Tibial nerve (tissue), 4 donors: ENCODE measurements at regions not wholly inside any gene's neighbourhood (a gene's known extent, or its start where the extent isn't known, plus 50 kb on each side); places are given as distances from the start of the nearest gene placed in this dataset.

Source experiments
- DNase-seq, 2 donors: peaks; one replicate each; pipeline ENCODE4 v3.0.0-alpha.2; 2019; ENCODE audit warnings: low spot score in 2 of 2
- H3K27ac ChIP-seq, 4 donors: fragments of 200-600 bp; sonication (generic) in 3 of 4; one replicate each; pipeline ENCODE4 v1.5.1; 2017 to 2019; ENCODE audit warnings: mild to moderate bottlenecking in 1 of 4
- H3K27me3 ChIP-seq, 2 donors: fragments of 200-600 bp; sonication (generic) in 1 of 2; one replicate each; pipeline versions ENCODE4 v1.5.1 to v1.6.0; 2017 to 2019
- H3K36me3 ChIP-seq, 3 donors: fragments of 200-600 bp; sonication (generic); one replicate each; pipeline ENCODE4 v1.5.1; 2018 to 2019
- H3K4me1 ChIP-seq, 4 donors: fragments of 200-600 bp; sonication (generic) in 3 of 4; one replicate each; pipeline ENCODE4 v1.5.1; 2017 to 2019
- H3K4me3 ChIP-seq, 4 donors: fragments of 200-600 bp; sonication (generic) in 3 of 4; one replicate each; pipeline ENCODE4 v1.5.1; 2017 to 2019; ENCODE audit warnings: mild to moderate bottlenecking in 1 of 4, moderate library complexity in 1 of 4
- H3K9me3 ChIP-seq, 4 donors: fragments of 200-600 bp; sonication (generic) in 3 of 4; one replicate each; pipeline ENCODE4 v1.5.1; 2017 to 2019
- CTCF ChIP-seq, 5 experiments: fragments of 200-600 bp in 3 of 5; fragments of 450-650 bp in 2 of 5; sonication (generic) in 3 of 5; IDR thresholded peaks; one replicate each; pipeline ENCODE4 v1.5.1; 2016 to 2019; ENCODE audit warnings: antibody characterized with exemption in 5 of 5, mild to moderate bottlenecking in 3 of 5, moderate library complexity in 2 of 5
- EP300 ChIP-seq, 2 donors: sonication (generic); formaldehyde crosslinking; IDR thresholded peaks; one replicate each; pipeline ENCODE4 v1.6.1; 2017; ENCODE audit warnings: antibody characterized with exemption in 2 of 2, mild to moderate bottlenecking in 1 of 2
- POLR2A ChIP-seq, 2 donors: fragments of 450-650 bp; IDR thresholded peaks; one replicate each; pipeline ENCODE4 v1.6.1; 2017; ENCODE audit warnings: antibody characterized with exemption in 2 of 2, mild to moderate bottlenecking in 2 of 2, moderate library complexity in 2 of 2
- WGBS, 2 donors: methylation state at CpG; one replicate each; pipeline ENCODE4 v1.1.5; 2018; 5-methylcytosine and 5-hydroxymethylcytosine counted together

- H3K4me1 ChIP-seq, result no peaks in the 10 kb centered on the region
- 80 to 87% methylated on average over 6 of the region's 6 CpGs for WGBS, 2 donors
- no peak for DNase-seq
Measured at GRCh38 chr10:64219271-64220025, 698.2 kb downstream of the REEP3 start.

GRCh38 chr10:64234489-64234888, 713.3 kb downstream of the REEP3 start:
- H3K4me1 ChIP-seq, result no peaks in the 10 kb centered on the region
- H3K9me3 ChIP-seq, result no peaks in the 10 kb centered on the region
- no peak for DNase-seq
- H3K27me3 ChIP-seq, result no peaks in the 10 kb centered on the region
- H3K27ac ChIP-seq, result no peak overlapping the region
- no peak overlapping the region for H3K4me3 ChIP-seq
- TF ChIP-seq EP300 (IDR thresholded peaks at IDR 0.05) (no peak), POLR2A (IDR thresholded peaks at IDR 0.05) (no peak), CTCF (IDR thresholded peaks at IDR 0.05) (no peak)
- no peaks in the 10 kb centered on the region for H3K36me3 ChIP-seq

More at GRCh38 chr10:64219271-64220025, 698.2 kb downstream of the REEP3 start:
- peaks cover 0 to 16% (median 2%) of the 10 kb centered on the region in 4 donors for H3K9me3 ChIP-seq
- H3K36me3 ChIP-seq, result no peaks in the 10 kb centered on the region
- no peaks in the 10 kb centered on the region for H3K27me3 ChIP-seq
- no peak overlapping the region for H3K4me3 ChIP-seq
- TF ChIP-seq CTCF (IDR thresholded peaks at IDR 0.05), result no peak
- no peak for TF ChIP-seq POLR2A (IDR thresholded peaks at IDR 0.05)
- no peak for TF ChIP-seq EP300 (IDR thresholded peaks at IDR 0.05)
- H3K27ac ChIP-seq, result no peak overlapping the region

- 79 to 91% methylated on average over 1 of the region's 1 CpG for WGBS, 2 donors
- Histone ChIP-seq H3K9me3 (no peaks in the 10 kb centered on the region), H3K36me3 (no peaks in the 10 kb centered on the region), H3K27ac (no peak overlapping the region), H3K27me3 (no peaks in the 10 kb centered on the region), H3K4me1 (no peaks in the 10 kb centered on the region), H3K4me3 (no peak overlapping the region)
- DNase-seq, result no peak
- TF ChIP-seq CTCF (IDR thresholded peaks at IDR 0.05) (no peak), EP300 (IDR thresholded peaks at IDR 0.05) (no peak), POLR2A (IDR thresholded peaks at IDR 0.05) (no peak)
Measured at GRCh38 chr10:64257704-64258103, 736.5 kb downstream of the REEP3 start.

- no peak overlapping the region for H3K4me3 ChIP-seq
- no peak for DNase-seq
- H3K27ac ChIP-seq, result no peak overlapping the region
- H3K36me3 ChIP-seq, result no peaks in the 10 kb centered on the region
- no peaks in the 10 kb centered on the region for H3K27me3 ChIP-seq
- H3K4me1 ChIP-seq, result no peaks in the 10 kb centered on the region
- H3K9me3 ChIP-seq, result no peaks in the 10 kb centered on the region
- no peak for TF ChIP-seq CTCF (IDR thresholded peaks at IDR 0.05)
- TF ChIP-seq POLR2A (IDR thresholded peaks at IDR 0.05), result no peak
Measured at GRCh38 chr10:64261092-64261491, 739.9 kb downstream of the REEP3 start.

GRCh38 chr10:64261676-64262075, 740.5 kb downstream of the REEP3 start:
- Histone ChIP-seq H3K4me3 (no peak overlapping the region), H3K27me3 (no peaks in the 10 kb centered on the region), H3K4me1 (no peaks in the 10 kb centered on the region), H3K9me3 (no peaks in the 10 kb centered on the region), H3K36me3 (no peaks in the 10 kb centered on the region), H3K27ac (no peak overlapping the region)
- DNase-seq, result no peak
- 91 to 100% methylated on average over 1 of the region's 1 CpG for WGBS, 2 donors
- TF ChIP-seq POLR2A (IDR thresholded peaks at IDR 0.05), result no peak
- no peak for TF ChIP-seq CTCF (IDR thresholded peaks at IDR 0.05)
- no peak for TF ChIP-seq EP300 (IDR thresholded peaks at IDR 0.05)
